Common myeloid progenitor, CD34-positive (primary cell): ENCODE measurements at regions not wholly inside any gene's neighbourhood (a gene's known extent, or its start where the extent isn't known, plus 50 kb on each side); places are given as distances from the start of the nearest gene placed in this dataset.

Source experiments
- CTCF ChIA-PET: fragments of 350-600 bp; sonication (Branson Sonifier 250); formaldehyde crosslinking; loops from one replicate; lab custom pipeline; 2021; ENCODE audit warnings: antibody characterized with exemption; lab: Charles Lee
- POLR2A ChIA-PET: fragments of 350-600 bp; sonication (Branson Sonifier 250); formaldehyde crosslinking; loops from one replicate; lab custom pipeline; 2021; ENCODE audit warnings: antibody characterized with exemption; lab: Charles Lee
- DNase-seq, 3 donors: peaks; one replicate each; pipeline versions ENCODE4 v3.0.0 to v3.0.0-alpha.2; 2013
- H3K27ac ChIP-seq, 2 experiments: 1 replicate in 1 of 2; 2 replicates in 1 of 2; pipeline ENCODE4 v1.7.0; 2013; ENCODE audit warnings: inconsistent platforms in 2 of 2, low read length in 2 of 2, mild to moderate bottlenecking in 2 of 2, low read depth in 1 of 2, moderate library complexity in 1 of 2; ENCODE audit not compliant: severe bottlenecking in 2 of 2, insufficient read depth in 1 of 2, poor library complexity in 1 of 2
- H3K27me3 ChIP-seq, 5 experiments: replicated peaks in 2 of 5; 1 replicate in 3 of 5; 2 replicates in 2 of 5; pipeline versions ENCODE4 v1.6.1 to v1.7.0; 2013; ENCODE audit warnings: low read length in 4 of 5, mild to moderate bottlenecking in 2 of 5, moderate library complexity in 2 of 5, inconsistent platforms in 1 of 5; ENCODE audit not compliant: insufficient read depth in 5 of 5, control insufficient read depth in 4 of 5
- H3K36me3 ChIP-seq, 4 experiments: 1 replicate in 2 of 4; 2 replicates in 2 of 4; pipeline versions ENCODE4 v1.6.1 to v1.7.0; 2013; ENCODE audit warnings: low read length in 3 of 4, control low read depth in 1 of 4, mild to moderate bottlenecking in 1 of 4; ENCODE audit not compliant: control insufficient read depth in 4 of 4, insufficient read depth in 4 of 4
- H3K4me1 ChIP-seq, 4 experiments: 1 replicate in 3 of 4; 2 replicates in 1 of 4; pipeline versions ENCODE4 v1.6.1 to v1.7.1; 2013; ENCODE audit warnings: low read length in 3 of 4, mild to moderate bottlenecking in 3 of 4, control low read depth in 1 of 4, inconsistent platforms in 1 of 4, moderate library complexity in 1 of 4; ENCODE audit not compliant: control insufficient read depth in 4 of 4, insufficient read depth in 4 of 4; ENCODE audit errors: control extremely low read depth in 1 of 4
- H3K4me3 ChIP-seq, 7 experiments: 1 replicate in 4 of 7; 2 replicates in 3 of 7; pipeline versions ENCODE4 v1.5.1 to v1.7.0; 2013; ENCODE audit warnings: mild to moderate bottlenecking in 7 of 7, low read length in 6 of 7, moderate library complexity in 6 of 7, inconsistent platforms in 2 of 7, low read depth in 2 of 7, control low read depth in 1 of 7; ENCODE audit not compliant: insufficient read depth in 4 of 7, control insufficient read depth in 1 of 7; ENCODE audit errors: extremely low read depth in 1 of 7
- H3K9me3 ChIP-seq, 5 experiments: 1 replicate in 4 of 5; 2 replicates in 1 of 5; pipeline versions ENCODE4 v1.6.1 to v1.7.1; 2013; ENCODE audit warnings: low read length in 4 of 5, mild to moderate bottlenecking in 2 of 5, inconsistent platforms in 1 of 5, low read depth in 1 of 5, moderate library complexity in 1 of 5; ENCODE audit not compliant: control insufficient read depth in 4 of 5, insufficient read depth in 2 of 5; ENCODE audit errors: control extremely low read depth in 1 of 5
- WGBS: methylation state at CpG from one replicate; pipeline ENCODE4 v1.1.5; 2013; ENCODE audit not compliant: insufficient coverage; 5-methylcytosine and 5-hydroxymethylcytosine counted together

DNA sequence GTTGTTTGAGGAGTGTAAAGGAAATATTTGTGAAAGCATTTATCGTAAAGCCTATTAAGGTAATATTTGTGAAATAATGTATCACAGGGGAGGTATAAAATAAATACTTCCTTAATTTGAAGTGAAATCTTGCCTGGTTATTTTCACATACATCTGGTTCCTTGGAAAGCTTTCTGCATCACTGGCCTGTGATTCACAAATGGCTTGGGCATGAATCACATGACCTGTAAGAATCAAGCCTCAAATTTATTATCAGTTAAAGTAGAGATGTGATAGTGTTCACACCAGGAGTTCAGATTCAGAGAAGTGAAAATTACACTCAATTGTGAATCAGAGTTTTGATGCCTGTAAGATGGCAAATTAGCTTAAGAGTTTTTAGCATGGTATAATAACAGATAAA lies 1911.4 kb downstream of the STIM2 start:
- no CpG with 5 or more reads among the region's 1 CpG for WGBS
- no peak overlapping the region for H3K27ac ChIP-seq

DNA sequence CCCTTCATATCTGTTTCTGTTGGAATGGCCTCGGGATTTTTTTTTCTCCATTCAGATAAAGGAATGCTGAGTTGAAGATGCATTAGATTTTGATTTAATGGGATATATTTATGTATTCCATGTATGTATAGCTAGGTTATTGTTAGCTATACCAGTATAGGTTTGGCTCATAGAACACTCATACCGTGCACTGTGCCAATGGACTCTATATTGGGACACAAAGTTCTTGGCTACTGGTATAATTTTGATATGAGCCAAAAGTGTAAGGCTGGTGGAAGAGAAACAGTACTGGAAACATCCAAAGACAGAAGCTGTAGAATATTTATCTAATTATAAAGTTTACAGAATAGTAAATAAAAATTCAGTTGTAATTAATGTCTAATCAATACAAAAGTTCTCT lies 1912.1 kb downstream of the STIM2 start:
- CTCF ChIA-PET, result no interaction called here
- H3K9me3 ChIP-seq, result no peaks in the 10 kb centered on the region
- no peak overlapping the region for H3K4me3 ChIP-seq
- POLR2A ChIA-PET, result no interaction called here
- 100% methylated on average over 1 of the region's 2 CpGs for WGBS
- no peaks in the 10 kb centered on the region for H3K36me3 ChIP-seq
- no peak overlapping the region for H3K27ac ChIP-seq
- no peaks in the 10 kb centered on the region for H3K27me3 ChIP-seq
- H3K4me1 ChIP-seq, result no peaks in the 10 kb centered on the region
- no peak for DNase-seq

More for the DNA sequence above, 1911.4 kb downstream of the STIM2 start:
- no peaks in the 10 kb centered on the region for H3K27me3 ChIP-seq
- DNase-seq, result no peak
- CTCF ChIA-PET, result no interaction called here
- H3K4me1 ChIP-seq, result no peaks in the 10 kb centered on the region
- H3K4me3 ChIP-seq, result no peak overlapping the region
- POLR2A ChIA-PET, result no interaction called here
- H3K9me3 ChIP-seq, result no peaks in the 10 kb centered on the region
- H3K36me3 ChIP-seq, result no peaks in the 10 kb centered on the region

- ChIA-PET POLR2A (no interaction called here), CTCF (no interaction called here)
- Histone ChIP-seq H3K4me3 (no peak overlapping the region), H3K27ac (no peak overlapping the region), H3K36me3 (no peaks in the 10 kb centered on the region), H3K9me3 (no peaks in the 10 kb centered on the region), H3K27me3 (no peaks in the 10 kb centered on the region), H3K4me1 (no peaks in the 10 kb centered on the region)
- no peak for DNase-seq
- no CpG with 5 or more reads among the region's 2 CpGs for WGBS
Observed at GRCh38 chr4:28774344-28774743, 1913.7 kb downstream of the STIM2 start.

DNA sequence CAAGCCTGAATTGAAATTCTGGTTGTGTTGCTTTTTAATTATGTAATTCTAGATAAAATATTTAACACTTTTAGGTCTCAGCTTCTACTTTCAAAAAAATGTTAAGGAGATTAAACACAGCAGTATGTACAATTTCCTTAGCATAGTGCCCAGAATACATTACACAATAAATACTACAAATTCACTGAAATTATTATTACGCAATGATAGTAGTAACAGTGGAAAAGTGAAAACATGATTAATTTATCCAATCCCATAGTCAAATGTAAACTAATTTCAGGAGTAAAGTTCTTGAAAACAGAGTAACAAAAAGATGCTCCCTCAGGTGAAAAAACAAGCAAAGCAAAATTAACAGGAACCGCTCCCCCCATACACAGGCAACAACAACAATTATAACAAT lies 1915.4 kb downstream of the STIM2 start:
- DNase-seq, result no peak
- H3K27ac ChIP-seq, result no peak overlapping the region
- ChIA-PET CTCF (no interaction called here), POLR2A (no interaction called here)
- no peak overlapping the region for H3K4me3 ChIP-seq
- H3K4me1 ChIP-seq, result no peaks in the 10 kb centered on the region
- no peaks in the 10 kb centered on the region for H3K36me3 ChIP-seq
- no CpG with 5 or more reads among the region's 2 CpGs for WGBS
- H3K27me3 ChIP-seq, result no peaks in the 10 kb centered on the region
- no peaks in the 10 kb centered on the region for H3K9me3 ChIP-seq

DNA sequence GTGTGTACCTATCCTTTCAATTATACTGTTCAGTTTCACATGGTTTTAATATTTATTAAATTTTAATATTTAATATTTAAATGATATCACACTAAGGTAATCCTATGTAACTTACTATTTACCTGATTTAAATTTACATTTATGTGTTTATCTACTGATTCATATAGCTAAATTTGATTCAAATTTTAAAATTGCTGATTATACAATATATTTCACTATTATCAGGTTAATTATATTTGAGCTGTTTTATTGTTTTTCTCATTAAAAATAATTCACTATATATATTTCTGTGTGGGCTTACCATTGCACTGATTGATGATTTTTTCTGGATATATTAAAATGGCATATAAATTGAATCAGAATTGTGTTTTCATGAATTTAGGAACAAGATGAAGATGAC lies 1923.5 kb downstream of the STIM2 start:
- Histone ChIP-seq H3K4me1 (no peaks in the 10 kb centered on the region), H3K4me3 (no peak overlapping the region), H3K9me3 (no peaks in the 10 kb centered on the region), H3K36me3 (no peaks in the 10 kb centered on the region), H3K27me3 (no peaks in the 10 kb centered on the region), H3K27ac (no peak overlapping the region)
- ChIA-PET POLR2A (no interaction called here), CTCF (no interaction called here)
- DNase-seq, result no peak

- CTCF ChIA-PET, result no interaction called here
- H3K27me3 ChIP-seq, result no peaks in the 10 kb centered on the region
- DNase-seq, result no peak
- H3K4me3 ChIP-seq, result no peak overlapping the region
- H3K36me3 ChIP-seq, result no peaks in the 10 kb centered on the region
- POLR2A ChIA-PET, result no interaction called here
- WGBS, result 67% methylated on average over 1 of the region's 2 CpGs
- no peaks in the 10 kb centered on the region for H3K9me3 ChIP-seq
- no peaks in the 10 kb centered on the region for H3K4me1 ChIP-seq
- H3K27ac ChIP-seq, result no peak overlapping the region
Observed at GRCh38 chr4:28787947-28788346, 1927.3 kb downstream of the STIM2 start.

DNA sequence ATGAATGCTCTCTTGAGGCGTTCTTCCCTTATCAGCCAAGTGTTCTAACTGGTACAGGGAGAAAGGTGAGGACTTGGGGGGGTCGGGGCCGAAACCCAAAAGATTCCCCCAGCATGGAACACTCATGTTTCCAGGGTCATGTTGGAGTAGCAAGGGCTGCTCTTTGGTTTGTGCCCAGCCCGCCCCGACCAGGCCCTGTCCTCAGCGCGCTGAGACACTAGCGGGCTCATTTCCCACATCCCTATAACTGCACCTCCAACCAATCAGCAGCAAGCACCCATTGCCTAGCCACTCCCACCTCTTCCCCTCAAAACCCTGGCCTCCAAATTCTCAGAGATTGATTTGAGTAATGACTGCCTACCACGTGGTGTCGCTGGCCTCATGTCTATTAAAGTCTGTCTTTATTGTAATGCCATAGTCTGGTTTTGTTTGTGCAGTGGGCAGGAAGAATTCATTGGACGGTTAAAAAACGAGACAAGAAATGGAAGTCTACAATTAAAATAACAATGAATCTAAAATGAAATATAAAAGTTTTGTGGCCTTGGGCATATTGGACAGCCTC lies 1928.4 kb downstream of the STIM2 start:
- H3K4me1 ChIP-seq, result no peaks in the 10 kb centered on the region
- no peaks in the 10 kb centered on the region for H3K9me3 ChIP-seq
- WGBS, result 100% methylated on average over 2 of the region's 12 CpGs
- ChIA-PET POLR2A (no interaction called here), CTCF (no interaction called here)
- no peak overlapping the region for H3K27ac ChIP-seq
- no peaks in the 10 kb centered on the region for H3K27me3 ChIP-seq
- no peaks in the 10 kb centered on the region for H3K36me3 ChIP-seq
- H3K4me3 ChIP-seq, result no peak overlapping the region
- no peak for DNase-seq
